ENCODE measurements at regions not wholly inside any gene's neighbourhood (a gene's known extent, or its start where the extent isn't known, plus 50 kb on each side); places are given as distances from the start of the nearest gene placed in this dataset.

GRCh38 chr1:30036229-30036547 lies 687.2 kb downstream of the MATN1 start:
- DNase-seq (ENCODE audit: low read depth in 2 of 3, low spot score in 2 of 3) = no peak

- DNase-seq (ENCODE audit: low read depth in 2 of 3, low spot score in 2 of 3) = no peak
Observed at GRCh38 chr1:30035522-30036228, 687.7 kb downstream of the MATN1 start.

- DNase-seq (ENCODE audit: low read depth in 2 of 3, low spot score in 2 of 3) = no peak
Observed at GRCh38 chr1:30034627-30035521, 688.5 kb downstream of the MATN1 start.

- DNase-seq (ENCODE audit: low read depth in 2 of 3, low spot score in 2 of 3) = no peak
Observed at GRCh38 chr1:30034105-30034626, 689.2 kb downstream of the MATN1 start.

- no peak for DNase-seq (ENCODE audit: low read depth in 2 of 3, low spot score in 2 of 3)
Observed at GRCh38 chr1:30033256-30034104, 689.9 kb downstream of the MATN1 start.

GRCh38 chr1:30032302-30032701 lies 691.1 kb downstream of the MATN1 start:
- no peak for DNase-seq (ENCODE audit: low read depth in 2 of 3, low spot score in 2 of 3)

GRCh38 chr1:30029677-30030076 lies 693.7 kb downstream of the MATN1 start:
- DNase-seq (ENCODE audit: low read depth in 2 of 3, low spot score in 2 of 3) = no peak

GRCh38 chr1:30028939-30029338 lies 694.4 kb downstream of the MATN1 start:
- no peak for DNase-seq (ENCODE audit: low read depth in 2 of 3, low spot score in 2 of 3)

- no peak for DNase-seq (ENCODE audit: low read depth in 2 of 3, low spot score in 2 of 3)
Observed at GRCh38 chr1:30028283-30028682, 695.1 kb downstream of the MATN1 start.

GRCh38 chr1:30027247-30027646 lies 696.1 kb downstream of the MATN1 start:
- DNase-seq (ENCODE audit: low read depth in 2 of 3, low spot score in 2 of 3) = no peak

GRCh38 chr1:30024411-30025195 lies 698.8 kb downstream of the MATN1 start:
- DNase-seq (ENCODE audit: low read depth in 2 of 3, low spot score in 2 of 3) = no peak

GRCh38 chr1:30023339-30024022 lies 699.9 kb downstream of the MATN1 start:
- DNase-seq (ENCODE audit: low read depth in 2 of 3, low spot score in 2 of 3) = no peak

- DNase-seq (ENCODE audit: low read depth in 2 of 3, low spot score in 2 of 3) = no peak
Observed at GRCh38 chr1:30014031-30014430, 709.4 kb downstream of the MATN1 start.

- no peak for DNase-seq (ENCODE audit: low read depth in 2 of 3, low spot score in 2 of 3)
Observed at GRCh38 chr1:30012455-30013440, 710.6 kb downstream of the MATN1 start.

- DNase-seq (ENCODE audit: low read depth in 2 of 3, low spot score in 2 of 3) = no peak
Observed at GRCh38 chr1:30011970-30012369, 711.4 kb downstream of the MATN1 start.

- DNase-seq (ENCODE audit: low read depth in 2 of 3, low spot score in 2 of 3) = no peak
Observed at GRCh38 chr1:30010506-30011106, 712.8 kb downstream of the MATN1 start.

GRCh38 chr1:30009720-30010119 lies 713.7 kb downstream of the MATN1 start:
- no peak for DNase-seq (ENCODE audit: low read depth in 2 of 3, low spot score in 2 of 3)
